Suprapubic skin (tissue), 4 donors: ENCODE measurements at regions not wholly inside any gene's neighbourhood (a gene's known extent, or its start where the extent isn't known, plus 50 kb on each side); places are given as distances from the start of the nearest gene placed in this dataset.

Experiments used
- DNase-seq, 2 donors: peaks; one replicate each; pipeline ENCODE4 v3.0.0-alpha.2; 2019; ENCODE audit warnings: low spot score in 2 of 2
- H3K27ac ChIP-seq: fragments of 200-600 bp; sonication (generic); one replicate; pipeline ENCODE4 v1.5.1; 2019
- H3K27me3 ChIP-seq: fragments of 200-600 bp; sonication (generic); one replicate; pipeline ENCODE4 v1.5.1; 2019
- H3K36me3 ChIP-seq: fragments of 200-600 bp; sonication (generic); one replicate; pipeline ENCODE4 v1.5.1; 2019
- H3K4me1 ChIP-seq: fragments of 200-600 bp; sonication (generic); one replicate; pipeline ENCODE4 v1.5.1; 2019
- H3K4me3 ChIP-seq: fragments of 200-600 bp; sonication (generic); one replicate; pipeline ENCODE4 v1.5.1; 2019; ENCODE audit warnings: mild to moderate bottlenecking
- H3K9me3 ChIP-seq: fragments of 200-600 bp; sonication (generic); one replicate; pipeline ENCODE4 v1.5.1; 2019
- EP300 ChIP-seq: sonication (generic); formaldehyde crosslinking; IDR thresholded peaks from one replicate; pipeline ENCODE4 v1.6.1; 2017; ENCODE audit warnings: antibody characterized with exemption
- POLR2A ChIP-seq, 2 donors: fragments of 450-650 bp; IDR thresholded peaks; one replicate each; pipeline ENCODE4 v1.6.1; 2017; ENCODE audit warnings: antibody characterized with exemption in 2 of 2, mild to moderate bottlenecking in 2 of 2, moderate library complexity in 2 of 2
- POLR2AphosphoS5 ChIP-seq, 3 donors: sonication (generic); formaldehyde crosslinking; IDR thresholded peaks; one replicate each; pipeline ENCODE4 v1.6.1; 2017; ENCODE audit warnings: antibody characterized with exemption in 3 of 3
- WGBS: methylation state at CpG from one replicate; pipeline ENCODE4 v1.1.5; 2018; 5-methylcytosine and 5-hydroxymethylcytosine counted together
- TF ChIP-seq, protein P1 (sequence below), 2 donors: fragments of 200-600 bp in 1 of 2; fragments of 450-650 bp in 1 of 2; sonication (generic) in 1 of 2; IDR thresholded peaks; one replicate each; pipeline ENCODE4 v1.5.1; 2016 to 2019; ENCODE audit warnings: antibody characterized with exemption in 2 of 2, mild to moderate bottlenecking in 1 of 2, moderate library complexity in 1 of 2

DNA sequence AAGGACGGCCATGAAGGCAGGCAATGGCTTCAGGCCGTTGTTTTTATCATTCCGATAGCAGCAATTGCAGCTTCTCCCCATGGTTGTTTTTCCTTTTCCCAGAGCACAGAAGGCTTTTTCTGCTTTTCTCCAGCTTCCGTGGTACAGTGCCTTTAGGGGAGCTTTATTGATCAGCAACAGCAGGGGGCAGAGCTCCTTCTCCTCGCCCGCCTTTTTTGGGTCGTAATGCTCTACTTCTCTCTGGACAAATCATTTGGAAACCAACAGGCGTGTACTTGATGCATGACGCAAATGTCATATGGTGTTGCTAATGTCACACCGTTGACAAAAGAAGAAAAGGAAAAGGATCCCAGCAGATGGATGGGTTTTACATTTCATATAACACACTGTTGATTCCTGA lies 79.7 kb upstream of the SNRK start:
- Histone ChIP-seq H3K27me3 (no peaks in the 10 kb centered on the region), H3K4me1 (peaks cover 7% of the 10 kb centered on the region), H3K4me3 (no peak overlapping the region), H3K27ac (no peak overlapping the region), H3K9me3 (no peaks in the 10 kb centered on the region), H3K36me3 (no peaks in the 10 kb centered on the region)
- 84% methylated on average over 10 of the region's 10 CpGs for WGBS
- TF ChIP-seq POLR2AphosphoS5 (IDR thresholded peaks at IDR 0.05): no peak
- TF ChIP-seq POLR2A (IDR thresholded peaks at IDR 0.05): no peak
- TF ChIP-seq EP300: no peak
- TF ChIP-seq, protein P1, sequence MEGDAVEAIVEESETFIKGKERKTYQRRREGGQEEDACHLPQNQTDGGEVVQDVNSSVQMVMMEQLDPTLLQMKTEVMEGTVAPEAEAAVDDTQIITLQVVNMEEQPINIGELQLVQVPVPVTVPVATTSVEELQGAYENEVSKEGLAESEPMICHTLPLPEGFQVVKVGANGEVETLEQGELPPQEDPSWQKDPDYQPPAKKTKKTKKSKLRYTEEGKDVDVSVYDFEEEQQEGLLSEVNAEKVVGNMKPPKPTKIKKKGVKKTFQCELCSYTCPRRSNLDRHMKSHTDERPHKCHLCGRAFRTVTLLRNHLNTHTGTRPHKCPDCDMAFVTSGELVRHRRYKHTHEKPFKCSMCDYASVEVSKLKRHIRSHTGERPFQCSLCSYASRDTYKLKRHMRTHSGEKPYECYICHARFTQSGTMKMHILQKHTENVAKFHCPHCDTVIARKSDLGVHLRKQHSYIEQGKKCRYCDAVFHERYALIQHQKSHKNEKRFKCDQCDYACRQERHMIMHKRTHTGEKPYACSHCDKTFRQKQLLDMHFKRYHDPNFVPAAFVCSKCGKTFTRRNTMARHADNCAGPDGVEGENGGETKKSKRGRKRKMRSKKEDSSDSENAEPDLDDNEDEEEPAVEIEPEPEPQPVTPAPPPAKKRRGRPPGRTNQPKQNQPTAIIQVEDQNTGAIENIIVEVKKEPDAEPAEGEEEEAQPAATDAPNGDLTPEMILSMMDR (IDR thresholded peaks at IDR 0.05): no peak
- no peak for DNase-seq

DNA sequence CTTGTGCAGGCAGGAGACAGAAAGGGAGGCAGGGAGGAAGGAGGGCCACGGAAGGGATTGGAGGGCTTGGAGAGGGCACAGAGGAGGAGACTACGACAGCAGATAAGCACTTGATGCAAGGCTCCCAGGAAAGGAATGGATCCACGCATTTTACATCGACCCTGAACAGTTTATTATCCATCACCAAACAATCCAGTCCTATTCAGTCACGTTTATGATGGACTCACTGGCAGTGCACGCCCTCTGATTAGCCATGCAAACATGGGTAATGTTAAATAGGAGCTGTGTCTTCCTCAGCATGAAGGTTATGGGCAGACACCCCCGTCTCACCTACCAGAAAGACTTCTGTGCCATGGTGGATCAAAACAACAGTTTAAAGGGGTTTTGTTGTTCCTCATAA lies 80.2 kb upstream of the SNRK start:
- peaks cover 7% of the 10 kb centered on the region for H3K4me1 ChIP-seq
- no peak for TF ChIP-seq POLR2A (IDR thresholded peaks at IDR 0.05)
- H3K9me3 ChIP-seq: no peaks in the 10 kb centered on the region
- no peaks in the 10 kb centered on the region for H3K36me3 ChIP-seq
- DNase-seq: no peak
- 79% methylated on average over 7 of the region's 7 CpGs for WGBS
- no peak overlapping the region for H3K4me3 ChIP-seq
- H3K27me3 ChIP-seq: no peaks in the 10 kb centered on the region
- H3K27ac ChIP-seq: no peak overlapping the region

DNA sequence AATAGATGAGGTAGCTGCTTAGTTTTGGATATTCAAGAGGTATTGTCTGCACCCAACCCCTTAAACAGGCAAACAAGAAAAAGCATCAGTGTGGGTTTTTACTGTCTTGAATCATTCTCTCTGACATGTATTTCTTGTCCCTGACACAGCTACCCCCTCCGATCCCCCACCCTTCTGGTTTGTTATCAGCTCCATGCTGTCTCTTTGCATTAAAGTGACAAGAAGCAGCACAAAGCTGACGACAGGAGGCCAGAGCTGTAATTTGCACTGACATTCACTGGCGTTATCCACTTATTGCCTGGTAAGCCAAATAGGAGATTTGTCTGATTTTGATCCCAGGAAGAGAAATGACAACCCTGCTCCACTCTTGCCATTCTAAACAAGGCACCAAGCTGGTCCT lies 83.3 kb upstream of the SNRK start:
- H3K36me3 ChIP-seq: no peaks in the 10 kb centered on the region
- WGBS: 92% methylated on average over 3 of the region's 3 CpGs
- DNase-seq: no peak
- H3K27me3 ChIP-seq: peaks cover 5% of the 10 kb centered on the region
- no peaks in the 10 kb centered on the region for H3K4me1 ChIP-seq
- no peaks in the 10 kb centered on the region for H3K9me3 ChIP-seq
- no peak for TF ChIP-seq POLR2A (IDR thresholded peaks at IDR 0.05)
- no peak overlapping the region for H3K27ac ChIP-seq
- no peak overlapping the region for H3K4me3 ChIP-seq

DNA sequence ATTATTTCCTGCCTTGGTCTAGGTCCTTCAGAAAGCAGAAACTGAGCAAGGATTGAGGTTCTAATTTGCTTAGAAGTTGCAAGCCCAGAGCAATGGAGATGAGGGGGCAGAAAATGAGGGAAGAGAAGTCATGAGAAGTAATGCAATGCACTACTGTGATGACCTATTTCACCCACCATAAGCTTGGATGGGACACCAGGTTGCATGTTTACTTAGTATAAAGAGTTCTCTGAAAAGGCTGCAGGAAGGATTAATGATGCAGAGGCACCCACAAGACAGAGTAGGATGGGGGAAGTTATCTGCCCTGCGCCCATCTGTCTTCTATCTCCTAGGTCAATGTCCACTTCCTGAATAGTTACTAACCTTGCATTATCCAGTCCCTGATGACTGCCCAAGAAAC lies 84.8 kb upstream of the SNRK start:
- no peak overlapping the region for H3K4me3 ChIP-seq
- WGBS: 91% methylated on average over 1 of the region's 1 CpG

DNA sequence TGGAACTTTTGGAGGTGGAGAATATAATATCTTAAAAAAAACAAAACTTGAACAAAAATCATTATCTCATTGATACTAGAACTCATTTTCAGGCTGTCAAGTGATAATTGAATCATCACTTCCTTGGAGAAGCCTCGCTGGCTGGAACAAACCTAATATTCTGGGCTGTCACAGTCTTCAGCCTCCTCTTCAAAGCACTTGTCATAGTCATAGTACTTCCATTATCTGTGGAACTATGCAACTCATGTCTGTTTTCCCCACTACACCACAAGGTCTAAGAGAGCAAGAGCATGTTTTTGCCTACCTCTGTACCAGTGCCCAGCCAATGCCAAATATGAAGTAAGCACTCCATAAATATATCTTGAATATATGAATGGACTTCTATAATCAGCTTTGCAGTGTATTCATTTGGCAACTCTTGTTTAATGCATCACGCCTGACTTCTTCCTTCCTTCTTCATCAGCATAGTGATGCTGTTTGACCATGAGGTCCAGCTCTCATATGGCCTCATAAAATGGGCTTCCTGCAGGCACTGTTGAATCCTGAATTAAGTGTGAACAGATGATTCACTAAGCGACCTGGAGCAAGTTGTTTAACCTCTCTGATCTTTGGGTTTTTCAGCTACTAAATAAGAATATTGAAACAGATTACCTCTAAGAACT lies 86.6 kb upstream of the SNRK start:
- Histone ChIP-seq H3K9me3 (no peaks in the 10 kb centered on the region), H3K4me1 (no peaks in the 10 kb centered on the region), H3K36me3 (no peaks in the 10 kb centered on the region), H3K27me3 (peaks cover 9% of the 10 kb centered on the region), H3K27ac (no peak overlapping the region), H3K4me3 (no peak overlapping the region)
- WGBS: 79% methylated on average over 3 of the region's 3 CpGs
- no peak for DNase-seq
- TF ChIP-seq POLR2A (IDR thresholded peaks at IDR 0.05): no peak
- no peak for TF ChIP-seq EP300

More for the DNA sequence above, 84.8 kb upstream of the SNRK start:
- Histone ChIP-seq H3K36me3 (no peaks in the 10 kb centered on the region), H3K27ac (no peak overlapping the region), H3K27me3 (peaks cover 9% of the 10 kb centered on the region), H3K4me1 (no peaks in the 10 kb centered on the region), H3K9me3 (no peaks in the 10 kb centered on the region)
- TF ChIP-seq POLR2A (IDR thresholded peaks at IDR 0.05) (no peak), EP300 (no peak), POLR2AphosphoS5 (IDR thresholded peaks at IDR 0.05) (no peak)
- TF ChIP-seq, protein P1 (IDR thresholded peaks at IDR 0.05): no peak
- DNase-seq: no peak

DNA sequence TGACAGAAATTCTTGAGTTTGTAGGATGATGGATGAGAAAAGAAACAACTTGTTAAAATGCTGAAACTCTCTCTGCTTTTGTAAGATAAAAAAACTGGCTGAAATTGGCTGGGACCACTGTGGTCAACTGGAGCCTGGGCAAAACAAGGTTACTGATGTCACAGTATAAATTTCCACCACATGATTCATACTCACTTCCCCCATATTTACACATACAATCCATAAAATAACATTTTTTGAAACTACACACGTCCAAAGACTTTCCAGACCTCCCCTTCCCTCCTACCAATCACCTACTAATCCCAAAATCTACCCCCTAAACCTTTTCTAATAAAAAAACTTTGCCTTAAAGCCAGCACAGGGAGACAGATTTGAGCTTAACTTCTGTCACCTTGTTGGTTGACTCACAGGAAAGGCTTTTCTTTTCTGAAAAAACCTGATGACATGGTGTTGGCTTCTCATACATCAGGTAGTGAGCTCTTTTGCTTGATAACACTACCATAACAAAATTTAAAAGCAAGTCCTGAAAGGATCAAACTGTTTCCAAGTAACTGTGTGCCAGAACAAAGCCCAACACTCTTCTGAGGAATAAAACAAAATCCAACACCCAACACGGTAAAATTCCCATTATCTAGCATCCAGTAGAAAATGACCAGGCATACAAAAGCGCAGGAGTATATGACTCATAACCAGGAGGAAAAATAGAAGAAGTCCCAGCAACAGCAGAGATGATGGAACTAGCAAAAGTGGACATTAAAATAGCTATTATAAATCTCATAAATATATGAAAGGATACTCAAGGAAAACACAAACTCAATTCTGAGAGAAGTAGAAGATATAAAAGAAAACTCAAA lies 87.3 kb upstream of the SNRK start:
- Histone ChIP-seq H3K36me3 (no peaks in the 10 kb centered on the region), H3K4me1 (no peaks in the 10 kb centered on the region), H3K27ac (no peak overlapping the region), H3K4me3 (no peak overlapping the region), H3K9me3 (no peaks in the 10 kb centered on the region), H3K27me3 (peaks cover 9% of the 10 kb centered on the region)
- no peak for TF ChIP-seq EP300
- TF ChIP-seq POLR2A (IDR thresholded peaks at IDR 0.05): no peak
- TF ChIP-seq POLR2AphosphoS5 (IDR thresholded peaks at IDR 0.05): no peak
- TF ChIP-seq, protein P1 (IDR thresholded peaks at IDR 0.05): no peak
- DNase-seq: no peak
- 84% methylated on average over 3 of the region's 3 CpGs for WGBS
